ENCODE measurements at regions not wholly inside any gene's neighbourhood (a gene's known extent, or its start where the extent isn't known, plus 50 kb on each side); places are given as distances from the start of the nearest gene placed in this dataset.

DNA sequence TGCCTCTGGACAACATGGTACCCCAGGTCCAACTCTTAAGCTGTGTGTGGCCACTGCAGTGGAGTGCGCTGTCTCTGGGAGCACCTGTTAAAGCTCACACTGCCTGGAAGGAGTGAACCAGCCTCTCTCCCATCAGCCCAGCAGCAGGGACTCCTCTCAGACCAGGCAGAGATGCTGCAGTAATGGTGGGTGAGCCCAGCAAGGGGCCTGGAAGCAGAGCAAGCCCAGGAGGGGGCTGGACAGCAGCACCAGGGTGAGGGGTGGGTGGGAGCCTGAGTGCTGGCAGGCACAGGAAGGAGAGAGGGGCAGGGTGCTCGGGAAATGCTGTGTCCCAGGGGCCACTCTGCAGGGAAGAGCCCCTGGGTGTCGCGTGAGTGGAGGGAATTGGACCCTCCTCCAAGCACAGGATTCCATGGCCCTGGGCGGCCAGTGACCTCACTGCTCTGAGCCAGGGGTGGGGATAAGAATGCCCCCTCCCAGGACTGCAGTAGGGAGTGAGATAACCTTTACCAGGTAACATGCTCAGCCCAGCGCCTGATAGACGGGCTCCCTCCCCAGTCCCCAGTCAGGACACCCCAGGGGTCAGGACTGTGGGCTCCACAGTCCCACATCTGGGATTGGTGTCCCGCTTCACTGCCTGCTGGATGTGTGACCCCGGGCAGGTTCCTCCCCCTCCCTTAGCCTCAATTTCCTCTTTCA is 313.1 kb downstream of the MATN1 start:
- ATAC-seq (replicated peaks) (no peak), DNase-seq (no peak)
- Mint-ChIP-seq H3K27ac (no peak overlapping the region), H3K4me3 (no peak overlapping the region), H3K9me3 (no peaks in the 10 kb centered on the region), H3K4me1 (ENCODE audit: low read depth in 2 of 2) (no peaks in the 10 kb centered on the region), H3K27me3 (peaks cover 54 to 85% of the 10 kb centered on the region in 2 donors), H3K36me3 (ENCODE audit: insufficient read depth) (no peaks in the 10 kb centered on the region)

- H3K4me1 Mint-ChIP-seq (ENCODE audit: low read depth in 2 of 2), result no peaks in the 10 kb centered on the region
- H3K4me3 Mint-ChIP-seq, result no peak overlapping the region
- no peaks in the 10 kb centered on the region for H3K36me3 Mint-ChIP-seq (ENCODE audit: insufficient read depth)
- DNase-seq, result no peak
- H3K27me3 Mint-ChIP-seq, result peaks cover 48 to 85% of the 10 kb centered on the region in 2 donors
- ATAC-seq (replicated peaks), result no peak
- H3K9me3 Mint-ChIP-seq, result no peaks in the 10 kb centered on the region
- H3K27ac Mint-ChIP-seq, result no peak overlapping the region
These were observed 313.8 kb downstream of the MATN1 start for GRCh38 chr1:30409476-30410152.

GRCh38 chr1:30407865-30408580 is 315.4 kb downstream of the MATN1 start:
- no peak overlapping the region for H3K27ac Mint-ChIP-seq
- no peak for DNase-seq
- no peaks in the 10 kb centered on the region for H3K4me1 Mint-ChIP-seq (ENCODE audit: low read depth in 2 of 2)
- H3K9me3 Mint-ChIP-seq, result no peaks in the 10 kb centered on the region
- peaks cover 40 to 89% of the 10 kb centered on the region in 2 donors for H3K27me3 Mint-ChIP-seq
- ATAC-seq (replicated peaks), result no peak
- no peaks in the 10 kb centered on the region for H3K36me3 Mint-ChIP-seq (ENCODE audit: insufficient read depth)
- no peak overlapping the region for H3K4me3 Mint-ChIP-seq

GRCh38 chr1:30406996-30407864 is 316.2 kb downstream of the MATN1 start:
- H3K27ac Mint-ChIP-seq, result no peak overlapping the region
- H3K4me1 Mint-ChIP-seq (ENCODE audit: low read depth in 2 of 2), result no peaks in the 10 kb centered on the region
- ATAC-seq (replicated peaks) (no peak), DNase-seq (no peak)
- H3K27me3 Mint-ChIP-seq, result peaks cover 43 to 96% of the 10 kb centered on the region in 2 donors
- no peaks in the 10 kb centered on the region for H3K36me3 Mint-ChIP-seq (ENCODE audit: insufficient read depth)
- H3K4me3 Mint-ChIP-seq, result no peak overlapping the region
- H3K9me3 Mint-ChIP-seq, result no peaks in the 10 kb centered on the region

- no peak for DNase-seq
- H3K9me3 Mint-ChIP-seq, result no peaks in the 10 kb centered on the region
- H3K27ac Mint-ChIP-seq, result no peak overlapping the region
- H3K36me3 Mint-ChIP-seq (ENCODE audit: insufficient read depth), result no peaks in the 10 kb centered on the region
- peaks cover 40 to 90% of the 10 kb centered on the region in 2 donors for H3K27me3 Mint-ChIP-seq
- no peak overlapping the region for H3K4me3 Mint-ChIP-seq
- ATAC-seq (replicated peaks), result no peak
- H3K4me1 Mint-ChIP-seq (ENCODE audit: low read depth in 2 of 2), result no peaks in the 10 kb centered on the region
These were observed 317.7 kb downstream of the MATN1 start for GRCh38 chr1:30405631-30406212.

DNA sequence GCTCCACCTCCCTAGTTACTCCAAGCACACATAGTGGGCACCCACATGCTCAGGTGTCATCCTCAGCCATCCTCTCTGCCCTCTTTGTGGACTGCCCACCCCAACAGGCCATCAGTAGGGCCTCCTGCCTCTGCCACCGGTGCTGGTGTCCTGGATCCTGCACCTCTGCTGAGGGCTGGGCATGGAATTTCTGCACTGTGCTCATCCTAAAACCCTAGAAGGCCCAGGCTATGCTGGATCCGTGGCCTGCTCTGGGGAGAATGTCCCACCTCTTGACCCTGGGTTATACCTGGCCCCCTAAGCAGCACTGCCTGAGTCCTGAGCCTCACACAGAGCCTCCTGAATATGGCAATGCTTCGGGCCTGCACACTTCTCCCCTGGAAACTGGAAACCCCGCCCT is 318.3 kb downstream of the MATN1 start:
- DNase-seq, result no peak
- no peak for ATAC-seq (replicated peaks)
- Mint-ChIP-seq H3K27ac (no peak overlapping the region), H3K36me3 (ENCODE audit: insufficient read depth) (no peaks in the 10 kb centered on the region), H3K4me3 (no peak overlapping the region), H3K4me1 (ENCODE audit: low read depth in 2 of 2) (no peaks in the 10 kb centered on the region), H3K9me3 (no peaks in the 10 kb centered on the region), H3K27me3 (peaks cover 40 to 86% of the 10 kb centered on the region in 2 donors)

DNA sequence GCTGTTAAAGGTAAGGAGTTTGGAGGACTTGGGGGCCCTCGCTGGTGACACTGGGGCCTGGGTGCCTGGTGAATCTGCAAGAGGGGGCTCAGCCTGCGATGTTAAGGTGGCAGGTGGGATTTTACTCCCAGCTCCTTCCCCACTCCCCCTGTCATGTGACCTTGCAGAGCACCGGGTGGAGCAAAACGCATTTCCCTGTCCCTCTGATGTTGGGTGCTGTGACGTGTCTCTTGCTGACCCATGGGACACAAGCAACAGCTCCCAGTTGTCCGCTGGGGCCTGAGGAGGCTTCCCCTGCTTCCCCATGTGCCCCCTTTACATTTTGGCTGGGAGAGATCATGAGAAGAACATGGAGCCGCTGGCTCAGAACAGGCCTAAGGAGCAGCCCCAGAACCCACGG is 319.0 kb downstream of the MATN1 start:
- H3K4me1 Mint-ChIP-seq (ENCODE audit: low read depth in 2 of 2), result no peaks in the 10 kb centered on the region
- no peak for DNase-seq
- no peak overlapping the region for H3K4me3 Mint-ChIP-seq
- peaks cover 38 to 84% of the 10 kb centered on the region in 2 donors for H3K27me3 Mint-ChIP-seq
- ATAC-seq (replicated peaks), result no peak
- no peaks in the 10 kb centered on the region for H3K9me3 Mint-ChIP-seq
- H3K27ac Mint-ChIP-seq, result no peak overlapping the region
- H3K36me3 Mint-ChIP-seq (ENCODE audit: insufficient read depth), result no peaks in the 10 kb centered on the region

DNA sequence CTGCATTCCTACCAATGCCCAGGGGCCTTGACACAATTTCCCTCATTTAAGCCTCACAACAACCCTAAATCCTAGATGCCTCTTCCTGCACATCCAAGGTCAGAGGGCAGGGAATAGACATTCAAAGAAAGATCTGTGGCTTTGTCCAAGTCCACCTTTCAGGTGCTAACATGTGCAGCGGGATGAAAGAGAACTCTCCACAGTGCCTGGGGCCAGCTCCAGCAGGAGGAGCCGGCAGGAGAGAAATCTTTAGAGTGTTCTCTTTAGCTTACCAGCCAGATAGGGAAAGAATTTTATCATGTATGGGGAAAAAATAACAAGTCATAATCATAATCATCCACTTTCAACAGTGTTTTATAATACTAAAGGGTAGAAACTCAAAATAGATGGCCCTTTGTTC is 319.7 kb downstream of the MATN1 start:
- Mint-ChIP-seq H3K4me3 (no peak overlapping the region), H3K36me3 (ENCODE audit: insufficient read depth) (no peaks in the 10 kb centered on the region), H3K9me3 (no peaks in the 10 kb centered on the region), H3K4me1 (ENCODE audit: low read depth in 2 of 2) (no peaks in the 10 kb centered on the region), H3K27me3 (peaks cover 32 to 84% of the 10 kb centered on the region in 2 donors), H3K27ac (no peak overlapping the region)
- ATAC-seq (replicated peaks) (no peak), DNase-seq (no peak)

- no peak overlapping the region for H3K4me3 Mint-ChIP-seq
- no peaks in the 10 kb centered on the region for H3K4me1 Mint-ChIP-seq (ENCODE audit: low read depth in 2 of 2)
- no peaks in the 10 kb centered on the region for H3K36me3 Mint-ChIP-seq (ENCODE audit: insufficient read depth)
- no peak overlapping the region for H3K27ac Mint-ChIP-seq
- ATAC-seq (replicated peaks) (no peak), DNase-seq (no peak)
- H3K9me3 Mint-ChIP-seq, result no peaks in the 10 kb centered on the region
- peaks cover 31 to 84% of the 10 kb centered on the region in 2 donors for H3K27me3 Mint-ChIP-seq
These were observed 320.2 kb downstream of the MATN1 start for GRCh38 chr1:30403061-30403645.

DNA sequence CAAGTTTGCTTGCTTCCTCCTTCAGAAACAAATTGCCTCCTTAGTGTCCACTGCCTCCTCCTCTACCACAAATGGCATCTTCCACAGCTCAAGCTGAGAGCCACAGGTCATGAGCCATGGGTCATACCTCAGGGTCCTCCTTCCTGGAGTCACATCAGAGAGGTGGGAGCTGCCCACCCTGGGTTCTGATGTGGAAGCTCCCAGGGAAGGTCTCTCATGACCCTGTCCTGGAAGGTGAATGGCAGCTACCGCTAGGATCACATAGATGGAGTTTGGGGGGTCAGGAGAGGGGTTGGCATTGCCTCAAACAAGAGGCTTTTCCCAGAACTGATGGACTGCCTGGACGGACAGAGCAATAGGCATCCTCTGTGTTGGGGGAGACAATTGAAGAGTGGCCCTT is 321.4 kb downstream of the MATN1 start:
- H3K4me3 Mint-ChIP-seq, result no peak overlapping the region
- no peaks in the 10 kb centered on the region for H3K4me1 Mint-ChIP-seq (ENCODE audit: low read depth in 2 of 2)
- peaks cover 28 to 77% of the 10 kb centered on the region in 2 donors for H3K27me3 Mint-ChIP-seq
- H3K9me3 Mint-ChIP-seq, result no peaks in the 10 kb centered on the region
- no peak overlapping the region for H3K27ac Mint-ChIP-seq
- ATAC-seq (replicated peaks) (no peak), DNase-seq (no peak)
- no peaks in the 10 kb centered on the region for H3K36me3 Mint-ChIP-seq (ENCODE audit: insufficient read depth)

DNA sequence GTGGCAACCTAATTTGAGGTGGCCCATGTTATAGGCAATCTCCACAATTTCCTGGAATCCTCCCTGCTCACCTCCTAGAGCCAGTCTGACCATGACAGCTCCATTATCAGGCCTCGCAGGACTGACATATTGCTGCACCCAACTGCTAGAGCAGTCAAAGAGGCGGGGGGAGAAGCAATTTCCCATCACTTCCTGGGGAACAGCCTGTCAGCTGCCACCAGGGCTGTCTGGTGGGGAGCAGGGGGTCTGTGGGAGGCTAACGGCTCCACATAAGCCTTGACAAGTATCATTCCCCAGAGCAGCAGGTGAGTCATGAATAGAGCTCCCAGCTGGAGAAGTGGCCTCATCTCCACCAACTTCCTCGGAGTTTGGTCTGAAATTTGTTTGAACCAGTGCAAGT is 322.9 kb downstream of the MATN1 start:
- no peaks in the 10 kb centered on the region for H3K4me1 Mint-ChIP-seq (ENCODE audit: low read depth in 2 of 2)
- DNase-seq (no peak), ATAC-seq (replicated peaks) (no peak)
- no peak overlapping the region for H3K4me3 Mint-ChIP-seq
- no peaks in the 10 kb centered on the region for H3K9me3 Mint-ChIP-seq
- peaks cover 16 to 62% of the 10 kb centered on the region in 2 donors for H3K27me3 Mint-ChIP-seq
- no peak overlapping the region for H3K27ac Mint-ChIP-seq
- no peaks in the 10 kb centered on the region for H3K36me3 Mint-ChIP-seq (ENCODE audit: insufficient read depth)

GRCh38 chr1:30399026-30399425 is 324.4 kb downstream of the MATN1 start:
- Mint-ChIP-seq H3K27ac (no peak overlapping the region), H3K4me3 (no peak overlapping the region), H3K4me1 (ENCODE audit: low read depth in 2 of 2) (no peaks in the 10 kb centered on the region), H3K36me3 (ENCODE audit: insufficient read depth) (no peaks in the 10 kb centered on the region), H3K9me3 (no peaks in the 10 kb centered on the region), H3K27me3 (peaks cover 11 to 47% of the 10 kb centered on the region in 2 donors)
- DNase-seq (no peak), ATAC-seq (replicated peaks) (no peak)

DNA sequence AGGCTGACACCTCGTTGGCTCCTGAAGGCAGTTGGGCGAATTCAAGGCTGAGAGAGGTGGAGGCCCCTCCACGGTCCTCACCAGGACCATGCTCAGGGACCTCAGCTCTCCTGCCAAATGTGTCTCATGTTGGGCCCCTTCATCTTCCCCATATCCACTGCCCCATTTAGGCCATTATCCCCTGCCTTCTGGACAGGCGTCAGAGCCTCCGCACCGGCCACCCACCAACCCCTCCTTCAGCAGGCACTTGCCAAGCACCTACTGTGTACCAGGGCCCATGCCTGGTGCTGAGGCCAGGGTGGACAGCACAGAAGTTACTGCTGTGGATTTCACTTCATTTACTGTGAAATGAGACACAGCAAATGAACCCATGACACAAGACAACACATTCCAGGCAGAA is 325.8 kb downstream of the MATN1 start:
- no peak for ATAC-seq (replicated peaks)
- peaks cover 19 to 45% of the 10 kb centered on the region in 2 donors for H3K27me3 Mint-ChIP-seq
- H3K27ac Mint-ChIP-seq, result no peak overlapping the region
- H3K9me3 Mint-ChIP-seq, result no peaks in the 10 kb centered on the region
- DNase-seq, result no peak
- H3K4me1 Mint-ChIP-seq (ENCODE audit: low read depth in 2 of 2), result no peaks in the 10 kb centered on the region
- H3K36me3 Mint-ChIP-seq (ENCODE audit: insufficient read depth), result no peaks in the 10 kb centered on the region
- no peak overlapping the region for H3K4me3 Mint-ChIP-seq
